Stimulated activated CD8-positive, alpha-beta memory T cell treated with anti-CD3 and anti-CD28 coated beads, Interleukin-15, amount 100 ng/mL, for 48 hours (primary cell): ENCODE measurements at regions not wholly inside any gene's neighbourhood (a gene's known extent, or its start where the extent isn't known, plus 50 kb on each side); places are given as distances from the start of the nearest gene placed in this dataset.

ENCODE experiments used
- DNase-seq, 2 donors: peaks; one replicate each; pipeline ENCODE4 v3.0.0-alpha.2; 2020; ENCODE audit warnings: low read depth in 2 of 2

DNA sequence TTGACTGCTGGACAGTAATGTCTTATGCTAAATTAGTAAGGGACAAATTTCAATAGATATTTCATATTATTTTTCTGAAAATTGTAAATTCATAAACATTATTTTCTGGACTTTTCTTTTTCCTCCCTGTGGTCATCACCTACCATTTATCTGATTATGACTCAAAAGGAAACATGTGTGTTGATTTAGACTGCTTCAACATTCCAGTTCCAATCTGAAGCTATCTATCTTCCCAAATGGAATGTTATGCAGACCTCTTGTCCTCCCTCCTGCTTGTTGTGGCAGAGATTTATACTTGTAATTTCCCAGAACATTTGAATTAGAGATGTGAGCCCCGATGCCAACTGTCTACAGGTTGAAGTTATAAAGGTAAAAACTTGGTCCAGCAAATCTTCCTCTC, 803.4 kb downstream of the TUSC7 start:
- DNase-seq = no peak

DNA sequence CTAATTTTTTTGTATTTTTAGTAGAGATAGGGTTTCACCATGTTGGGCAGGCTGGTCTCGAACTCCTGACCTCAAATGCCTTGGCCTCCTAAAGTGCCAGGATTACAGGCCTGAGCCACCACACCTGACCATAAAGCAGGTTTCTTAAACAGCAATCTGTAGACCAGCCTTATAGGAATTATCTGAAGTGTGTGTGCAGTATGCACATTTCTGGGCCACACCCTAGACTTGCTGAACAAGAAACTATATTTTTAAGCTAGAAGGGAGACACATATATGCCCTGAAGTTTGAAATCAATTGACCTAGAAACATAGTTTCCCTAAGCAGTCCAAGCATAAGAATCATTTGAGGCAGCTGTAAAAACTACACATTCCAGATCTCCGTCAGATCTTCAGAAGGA, 805.7 kb downstream of the TUSC7 start:
- no peak for DNase-seq

DNA sequence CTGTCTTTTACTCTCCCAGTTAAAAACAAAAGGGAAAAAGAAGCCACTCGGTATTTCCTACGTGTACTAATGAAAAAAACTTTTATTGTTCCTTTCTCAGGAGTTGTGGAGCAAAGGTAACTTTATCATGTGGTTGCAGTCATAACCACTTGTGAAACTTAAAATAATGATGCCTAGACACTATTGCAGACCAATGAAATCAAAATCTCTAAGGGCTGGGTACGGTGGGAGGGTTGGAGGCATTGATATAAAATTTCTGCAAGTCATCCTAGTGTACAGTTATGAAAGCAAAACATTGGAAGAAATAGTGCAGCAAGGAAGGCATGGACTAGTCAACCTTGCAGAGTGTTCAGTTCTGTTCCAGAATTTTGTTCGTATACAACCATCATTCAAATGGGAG, 808.8 kb downstream of the TUSC7 start:
- no peak for DNase-seq

DNA sequence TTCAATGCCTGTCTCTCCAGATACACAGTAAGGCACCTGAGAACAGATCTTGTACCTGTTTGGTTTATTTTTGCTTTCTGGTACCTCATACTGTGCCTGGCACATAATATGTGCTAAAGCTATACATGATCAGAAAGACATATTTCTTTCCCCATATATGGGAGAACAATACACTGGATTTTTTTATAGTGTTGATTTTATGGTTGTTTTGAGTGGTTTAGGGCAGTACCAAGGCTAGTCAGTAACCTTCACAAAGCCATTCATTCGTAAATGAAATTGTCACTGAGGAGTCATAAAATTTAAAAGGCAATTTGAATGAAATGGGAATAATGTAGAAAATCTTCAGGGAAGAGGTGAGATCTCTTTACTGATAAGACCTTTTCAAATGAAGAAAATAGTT, 810.2 kb downstream of the TUSC7 start:
- DNase-seq = no peak

DNA sequence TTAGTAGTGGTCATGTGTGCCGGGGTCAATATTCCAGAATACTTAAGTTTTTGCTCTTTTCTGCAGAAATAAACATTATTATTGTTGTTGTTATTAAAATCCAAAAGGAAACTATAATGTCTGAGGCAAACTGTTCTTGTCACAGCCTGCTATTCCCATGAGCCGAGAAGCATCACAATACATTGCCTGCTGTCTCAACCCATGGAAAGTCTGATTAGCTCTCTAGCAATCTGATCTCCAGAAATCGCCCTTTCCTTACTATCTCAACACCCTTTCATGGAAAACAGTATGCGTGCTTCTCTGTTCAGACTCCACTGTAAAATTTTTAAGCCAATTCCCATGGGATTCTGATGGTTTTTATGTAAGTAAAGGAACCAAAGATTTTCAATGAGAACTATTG, 811.0 kb downstream of the TUSC7 start:
- DNase-seq = no peak

DNA sequence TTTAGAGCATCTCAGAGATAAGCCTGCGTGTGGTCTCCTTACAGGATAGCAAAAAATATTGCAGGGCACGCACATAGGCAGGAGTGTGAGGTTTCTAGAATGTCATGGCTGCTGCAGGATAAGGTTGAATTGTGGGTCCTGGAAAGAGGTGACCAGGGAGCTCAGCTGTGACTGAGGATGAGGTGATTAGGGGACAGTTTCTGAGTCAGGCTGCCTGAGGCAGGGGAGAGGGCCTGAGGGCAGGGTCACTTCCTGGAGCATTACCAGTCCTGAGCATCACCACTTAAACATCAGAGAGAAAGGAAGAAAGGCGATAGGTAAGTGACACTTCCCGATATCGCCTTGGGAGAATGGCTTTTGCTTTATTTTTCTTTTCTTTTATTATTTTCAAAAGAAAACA, 813.8 kb downstream of the TUSC7 start:
- DNase-seq = no peak

DNA sequence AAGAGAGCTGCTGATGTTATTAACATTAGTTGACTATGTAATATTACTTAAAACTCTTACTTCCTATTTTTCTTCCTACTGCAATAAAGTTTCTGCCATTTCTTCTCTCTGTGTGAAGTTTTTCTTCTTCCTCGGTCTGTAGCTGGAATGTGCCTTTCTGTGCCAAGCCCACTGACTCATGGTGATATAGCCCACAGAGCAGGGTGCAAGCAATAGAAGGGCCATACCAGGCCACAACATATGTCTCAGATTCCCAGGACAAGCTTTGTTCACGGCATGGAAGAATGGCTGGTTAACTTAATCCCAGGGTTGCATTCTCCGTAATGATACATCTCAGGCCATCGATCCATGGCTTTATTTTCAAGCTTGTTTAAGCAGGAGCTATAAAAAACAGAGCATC, 815.3 kb downstream of the TUSC7 start:
- no peak for DNase-seq

DNA sequence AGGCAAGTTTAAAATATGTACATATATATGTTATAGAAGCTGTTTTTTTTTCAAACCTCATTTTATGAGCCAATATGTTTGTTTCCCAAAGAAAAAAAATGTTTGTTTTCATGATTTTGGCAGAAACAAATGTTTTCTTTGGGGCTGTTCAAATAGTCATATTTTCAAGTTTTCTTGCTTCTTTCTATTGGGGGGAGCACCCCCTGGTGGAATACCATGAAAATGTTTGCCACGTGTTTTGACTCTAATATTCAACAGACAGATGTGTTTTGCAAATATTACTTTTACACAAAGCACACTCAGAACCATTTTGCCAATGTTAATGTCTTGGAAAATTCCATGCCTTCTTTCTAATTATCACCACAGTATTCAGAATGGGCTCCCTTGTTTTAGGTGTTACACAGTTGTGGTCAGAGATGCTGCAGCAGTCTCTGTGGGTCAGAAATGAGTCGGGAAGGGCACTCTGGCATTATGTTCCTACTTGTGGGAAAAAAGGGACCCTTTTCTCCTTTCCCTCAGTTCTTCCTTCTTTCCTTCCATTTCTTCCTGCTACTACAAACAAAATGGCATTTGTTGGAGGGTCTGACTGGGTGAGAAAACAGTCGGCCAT, 817.0 kb downstream of the TUSC7 start:
- DNase-seq = no peak

DNA sequence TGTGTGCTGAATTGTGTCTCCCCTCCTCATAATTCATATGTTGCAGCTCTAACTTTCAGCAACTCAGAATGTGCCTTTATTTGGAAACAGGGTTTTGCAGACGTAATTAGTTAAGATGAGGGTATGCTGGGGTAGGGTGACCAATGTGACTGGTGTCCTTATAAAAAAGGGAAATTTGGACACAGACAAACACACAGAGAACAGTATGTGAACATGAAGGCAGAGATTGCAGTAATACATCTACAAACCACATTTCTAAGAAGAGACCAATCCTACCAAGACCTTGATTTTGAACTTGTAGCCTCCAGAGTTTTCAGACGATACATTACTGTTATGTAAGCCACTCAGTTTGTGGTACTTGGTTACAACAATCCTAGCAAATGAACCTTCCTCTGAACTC, 817.8 kb downstream of the TUSC7 start:
- DNase-seq = no peak

DNA sequence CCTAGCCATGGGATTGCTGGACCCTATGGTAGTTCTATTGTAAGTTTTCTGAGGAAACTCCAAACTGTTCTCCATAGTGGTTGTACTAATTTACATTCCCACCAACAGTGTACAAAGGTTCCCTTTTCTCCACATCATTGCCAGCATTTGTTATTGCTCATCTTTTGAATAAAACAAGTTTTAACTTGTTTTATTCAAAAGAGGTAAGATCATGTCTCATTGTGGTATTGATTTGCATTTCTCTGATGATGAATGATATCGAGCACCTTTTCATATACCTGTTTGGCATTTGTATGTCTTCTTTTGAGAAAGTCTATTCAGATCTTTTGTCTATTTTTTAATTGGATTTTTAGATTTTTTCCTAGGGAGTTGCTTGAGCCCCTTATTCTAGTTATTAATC, 819.1 kb downstream of the TUSC7 start:
- no peak for DNase-seq

DNA sequence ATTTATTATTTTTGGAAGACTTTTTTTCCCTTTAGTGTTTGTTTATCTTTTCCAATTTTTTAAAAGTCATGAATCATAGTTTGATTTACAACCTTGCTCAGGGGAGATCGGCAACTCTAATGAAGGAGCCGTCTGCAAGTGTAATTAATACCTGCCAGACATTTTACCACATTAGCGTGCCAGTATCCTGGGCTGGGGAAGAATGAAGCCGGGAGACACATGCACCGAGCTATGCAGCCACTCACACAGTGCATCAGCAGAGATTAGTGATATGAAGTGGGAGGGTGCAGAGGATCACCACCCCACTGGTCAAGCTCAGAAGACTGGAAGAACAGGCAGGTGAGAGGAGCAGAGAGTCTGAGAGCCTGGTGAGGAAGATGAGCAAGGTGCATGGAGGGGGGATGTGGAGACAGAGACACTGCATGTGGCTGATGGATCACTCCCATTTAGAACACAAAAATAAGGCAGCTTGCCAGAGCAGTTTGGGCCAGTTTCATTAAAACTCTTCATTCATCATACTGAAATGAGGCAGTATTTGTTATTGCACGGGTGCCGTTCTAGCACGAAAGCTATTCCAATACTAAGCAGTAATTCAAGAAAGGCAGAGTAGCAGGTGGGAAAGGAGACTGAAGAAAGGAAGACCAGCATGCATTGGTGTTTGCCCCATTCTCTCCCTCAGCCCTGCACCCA, 821.6 kb downstream of the TUSC7 start:
- DNase-seq = no peak

DNA sequence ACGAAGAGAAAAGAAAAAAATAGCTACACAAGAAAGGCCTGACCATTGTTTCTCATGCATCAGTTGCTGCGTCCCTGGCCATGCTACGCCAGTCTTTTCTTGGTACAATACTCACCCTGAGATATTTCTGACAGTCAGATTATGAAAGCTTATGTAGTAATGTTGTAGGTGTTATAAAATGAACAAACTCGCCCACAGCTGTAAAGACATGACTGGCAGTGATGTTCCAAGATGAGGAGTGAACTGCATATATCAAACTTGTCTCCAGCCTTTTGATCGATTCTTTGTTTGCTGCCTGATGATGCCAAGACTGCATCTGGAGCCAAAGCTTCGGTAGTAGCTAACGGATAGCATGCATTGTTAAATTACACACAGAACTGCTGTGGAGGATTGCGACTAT, 822.7 kb downstream of the TUSC7 start:
- no peak for DNase-seq

DNA sequence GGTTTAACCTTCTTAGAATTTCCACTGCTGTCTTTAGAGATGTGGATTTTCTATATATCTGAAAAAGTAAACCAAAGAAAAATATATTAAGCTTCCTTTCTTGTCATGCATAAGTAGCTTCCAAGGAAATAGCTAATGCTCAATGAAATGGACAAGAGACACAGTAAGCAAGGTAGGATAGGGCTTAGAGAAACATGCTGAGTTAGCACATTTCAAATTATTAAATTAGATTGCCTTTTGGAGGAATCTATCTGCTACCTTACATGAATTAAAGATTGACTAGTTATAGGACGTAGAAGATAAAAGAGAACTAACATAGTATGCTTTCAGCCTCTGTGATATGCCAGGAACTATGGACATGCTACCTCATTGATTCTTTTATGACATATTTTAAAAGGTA, 824.6 kb downstream of the TUSC7 start:
- DNase-seq = no peak

DNA sequence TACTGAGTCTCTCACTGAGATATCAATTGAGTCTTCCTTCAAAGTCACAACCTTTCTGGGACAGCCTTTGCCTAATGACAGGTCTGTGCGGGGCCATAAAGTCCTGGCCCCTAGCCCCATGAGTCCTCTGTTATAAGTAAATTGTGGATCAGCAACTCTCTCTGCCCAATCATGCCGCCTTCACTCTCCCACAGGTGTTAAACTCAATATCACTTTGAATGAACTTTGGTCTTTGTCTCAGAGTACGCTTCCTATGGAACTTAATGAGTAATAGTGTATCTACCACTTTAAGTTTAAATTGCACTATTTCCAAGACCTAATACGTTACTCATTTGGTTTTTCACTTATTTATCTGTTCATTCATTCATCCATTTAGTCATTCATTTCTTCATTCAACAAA, 826.4 kb downstream of the TUSC7 start:
- no peak for DNase-seq

DNA sequence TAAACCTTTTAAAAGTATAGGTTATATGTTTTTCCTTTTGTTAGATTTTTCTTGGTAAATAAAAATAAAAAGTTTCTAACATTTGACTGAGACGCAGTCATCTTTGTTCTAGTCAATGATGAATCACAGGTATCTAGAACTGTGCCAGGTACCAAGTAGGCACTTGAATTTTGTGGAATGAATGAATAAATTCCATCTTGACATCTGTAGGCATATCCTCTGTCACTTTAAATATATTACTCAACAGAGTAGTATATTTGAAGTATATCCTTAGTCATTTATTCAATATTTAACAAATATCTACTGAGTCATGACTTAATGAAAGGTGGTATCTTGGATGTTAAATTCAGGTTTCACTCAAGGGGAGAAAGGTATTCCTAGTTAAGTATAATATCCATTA, 828.4 kb downstream of the TUSC7 start:
- DNase-seq = no peak

DNA sequence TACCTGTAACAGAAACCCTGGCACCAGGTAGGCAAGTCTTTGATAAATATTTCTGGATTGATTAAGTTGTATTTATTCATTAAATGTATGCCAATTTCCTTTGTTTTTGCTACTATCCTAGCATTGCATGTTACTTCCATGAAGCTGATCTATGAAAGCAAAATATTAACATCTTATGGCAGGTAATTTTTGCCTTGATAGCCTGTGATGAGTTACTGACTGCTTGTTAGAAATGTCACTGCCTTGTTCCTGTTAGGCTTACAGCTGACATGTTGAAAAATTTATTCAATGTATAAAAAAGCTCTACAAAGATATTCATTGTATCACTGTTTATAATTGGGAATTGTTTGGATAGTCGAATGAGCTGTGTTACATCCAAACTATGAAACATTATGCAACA, 830.1 kb downstream of the TUSC7 start:
- DNase-seq = no peak

DNA sequence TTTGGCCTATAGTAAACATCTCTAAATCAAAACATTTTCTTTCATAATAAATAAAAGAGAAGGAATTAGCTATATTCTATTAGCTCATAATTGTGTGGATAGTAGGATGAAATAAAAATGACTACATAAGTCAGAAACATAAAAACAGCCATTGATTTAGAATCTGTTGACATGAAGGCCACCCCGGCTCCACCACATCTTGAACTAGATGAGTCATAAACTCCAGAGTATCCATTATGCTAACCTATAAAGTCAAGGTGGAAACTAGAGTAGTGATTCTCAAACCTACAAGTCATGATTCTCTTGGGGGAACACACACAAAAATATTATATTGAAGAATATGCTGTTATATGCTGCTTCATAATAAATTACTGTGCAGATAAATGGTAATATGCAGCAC, 831.0 kb downstream of the TUSC7 start:
- no peak for DNase-seq

DNA sequence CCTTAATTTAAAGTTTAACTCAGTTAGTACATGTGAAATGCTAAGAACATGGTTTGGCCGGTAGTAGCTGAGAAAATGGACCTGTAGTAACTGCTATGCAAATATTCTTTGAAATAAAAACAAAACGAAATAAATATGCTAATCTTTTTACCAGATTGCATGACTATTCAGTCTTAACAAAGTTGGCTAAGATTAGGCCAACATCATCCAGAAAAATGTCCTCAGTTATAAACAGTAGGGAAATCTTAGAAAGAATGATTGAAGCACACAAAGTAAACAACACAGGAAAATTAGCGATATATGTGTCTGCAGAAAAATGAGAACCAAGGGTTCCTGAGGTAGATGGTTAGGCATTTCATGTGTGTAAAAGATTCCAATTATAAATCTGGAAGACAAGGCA, 832.1 kb downstream of the TUSC7 start:
- DNase-seq = no peak

DNA sequence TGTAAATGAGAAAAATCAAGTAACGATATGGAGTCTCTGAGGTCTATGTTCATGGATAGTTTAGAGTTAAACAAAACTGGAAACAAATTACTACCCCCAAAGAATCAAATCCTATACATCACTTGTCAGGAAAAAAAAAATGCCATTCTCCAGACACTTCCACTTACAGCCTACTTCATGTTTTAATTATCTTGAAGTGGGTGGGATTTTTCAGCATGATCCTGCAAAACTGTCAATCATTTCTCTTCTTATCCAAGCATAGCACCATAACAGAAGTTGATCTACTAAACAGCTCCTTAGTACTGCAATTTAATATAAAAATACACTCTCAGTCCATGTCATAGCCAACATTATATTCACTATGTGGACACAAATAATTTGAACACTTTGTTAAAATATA, 833.9 kb downstream of the TUSC7 start:
- no peak for DNase-seq

DNA sequence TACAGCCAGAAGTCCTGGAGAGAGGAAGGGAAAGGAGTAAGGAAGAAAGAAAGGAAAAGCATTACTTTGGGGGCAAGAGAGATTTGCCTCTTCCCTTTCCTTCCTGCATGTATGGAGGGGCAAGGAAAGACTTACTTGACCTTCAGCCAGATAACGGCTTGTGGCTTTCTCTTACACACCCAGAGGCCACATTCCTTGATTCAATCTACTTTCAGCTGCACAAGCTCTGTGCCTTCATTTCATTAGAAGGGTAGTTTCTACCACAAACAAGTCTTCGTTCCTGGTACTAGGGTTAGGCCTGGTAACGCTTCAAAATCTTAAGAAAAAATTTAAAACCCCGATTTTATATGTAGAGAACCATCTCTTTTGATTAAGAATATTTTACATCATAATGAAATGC, 835.9 kb downstream of the TUSC7 start:
- DNase-seq = no peak

DNA sequence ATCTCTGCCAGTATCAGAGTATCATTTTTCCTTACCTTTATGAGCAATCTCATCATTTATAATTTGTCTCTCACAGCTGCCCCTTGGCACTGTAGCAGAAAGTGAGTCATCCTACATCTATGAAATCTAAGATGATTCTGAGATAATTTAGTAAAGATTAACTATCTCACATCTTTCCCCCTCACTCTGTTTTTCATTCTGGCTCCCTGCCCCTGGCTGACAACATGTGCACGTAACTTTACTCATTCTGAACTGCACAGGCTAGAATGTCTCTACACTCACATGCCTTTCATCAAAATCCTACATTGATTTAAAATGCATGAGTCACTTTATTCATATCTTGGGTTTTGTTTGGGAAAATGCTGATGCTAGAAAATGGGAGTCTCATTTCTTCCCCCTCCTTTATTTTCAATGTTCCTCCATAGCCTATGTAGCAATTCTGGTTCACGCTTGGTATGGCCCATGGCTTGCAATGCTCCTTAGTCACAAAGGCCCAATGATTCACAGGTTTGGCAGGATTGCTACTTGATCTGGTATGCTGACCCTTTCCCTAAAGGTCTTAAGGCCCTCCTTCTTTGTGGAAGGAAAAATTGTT, 838.5 kb downstream of the TUSC7 start:
- DNase-seq = no peak

DNA sequence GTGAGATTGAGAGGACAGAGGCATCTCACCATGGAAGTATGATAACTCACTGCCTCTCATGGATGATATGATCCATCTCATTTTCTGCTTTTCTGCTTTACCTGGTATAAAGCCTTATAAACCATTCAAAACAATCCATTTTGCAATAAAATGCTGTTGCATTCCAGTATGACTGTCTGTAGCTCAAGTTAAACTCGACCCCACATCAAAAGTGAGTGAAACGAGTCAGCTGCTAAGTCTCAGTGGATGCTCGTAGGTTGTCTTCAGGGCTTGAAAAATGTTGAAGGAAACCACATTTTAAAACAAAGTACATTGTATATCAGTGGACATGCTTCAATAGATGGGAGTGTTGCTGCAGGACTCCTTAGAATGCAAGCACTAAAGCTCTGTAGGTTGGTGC, 839.0 kb downstream of the TUSC7 start:
- DNase-seq = no peak

DNA sequence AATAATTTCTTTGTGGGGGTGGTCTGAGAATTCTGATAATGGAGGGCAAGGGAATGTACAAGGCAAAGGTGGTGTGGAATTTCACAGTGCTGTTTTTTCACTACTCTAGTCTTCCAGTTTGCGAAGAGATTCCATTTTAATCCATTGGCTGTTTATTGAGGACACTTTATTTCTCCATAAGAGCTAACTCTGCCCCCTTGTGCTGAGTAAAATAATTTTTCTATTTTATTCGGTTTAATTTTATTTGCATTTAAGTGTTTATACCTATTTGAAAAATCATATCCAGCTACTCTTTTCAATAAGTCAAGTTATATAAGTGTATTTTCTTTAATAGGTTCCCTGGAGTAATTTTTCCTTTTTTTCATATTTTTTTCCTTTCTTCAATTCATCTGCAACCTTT, 840.1 kb downstream of the TUSC7 start:
- no peak for DNase-seq

DNA sequence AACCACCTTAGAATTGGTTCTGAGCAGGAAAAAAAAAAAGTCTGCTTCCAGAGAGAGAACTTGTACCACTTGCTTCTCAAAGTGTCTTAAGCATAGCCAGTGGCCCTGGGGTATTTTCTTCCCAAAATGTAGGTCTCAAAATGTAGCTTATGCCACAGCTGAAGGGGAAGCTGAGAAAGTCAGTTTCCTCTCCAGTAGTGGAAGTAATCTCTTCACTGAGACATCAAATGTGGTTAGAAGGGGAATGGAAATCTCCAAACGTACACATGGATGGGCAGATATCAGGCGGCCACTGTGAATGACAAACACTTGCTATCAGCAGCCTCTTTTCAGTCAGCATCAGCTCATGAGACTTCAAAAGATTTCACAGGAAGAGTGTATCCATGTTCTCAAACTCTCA, 841.2 kb downstream of the TUSC7 start:
- DNase-seq = no peak
